Panc1 (cell line): ENCODE measurements at regions not wholly inside any gene's neighbourhood (a gene's known extent, or its start where the extent isn't known, plus 50 kb on each side); places are given as distances from the start of the nearest gene placed in this dataset.
"Not testable (repeated sequence)": the region's sequence is repeated elsewhere in the genome, so short reads cannot be mapped to it uniquely, and the experiment has no call there.

Source experiments
- ATAC-seq: fragments of 200-7000 bp; cut with Tn5 transposase; 2 replicates; pipeline ENCODE4 v1.9.1; 2020; ENCODE audit warnings: mild to moderate bottlenecking, moderate library complexity
- BruUV-seq: library from RNA; stranded (reverse); fragments of 400-500 nt; replicated peaks from 2 replicates; lab custom pipeline; 2021; lab: Mats Ljungman, UMichigan
- CTCF ChIA-PET: fragments of 300-600 bp; sonication (Branson Sonifier 250); formaldehyde crosslinking; loops from one replicate; lab custom pipeline; 2022; ENCODE audit warnings: antibody characterized with exemption; lab: Charles Lee
- POLR2A ChIA-PET: fragments of 300-600 bp; sonication (Branson Sonifier 250); formaldehyde crosslinking; loops from one replicate; lab custom pipeline; 2022; ENCODE audit warnings: antibody characterized with exemption; lab: Charles Lee
- DNase-seq: peaks from one replicate; pipeline ENCODE4 v3.0.0-alpha.2; 2010; ENCODE audit warnings: low read depth, low spot score
- H3K27ac ChIP-seq: 2 replicates; pipeline ENCODE4 v1.5.1; 2011; ENCODE audit warnings: mild to moderate bottlenecking, low read length, inconsistent platforms
- H3K27me3 ChIP-seq: fragments of 200-500 bp; sonication (Bioruptor generic); 2 replicates; pipeline ENCODE4 v1.6.0; 2014; ENCODE audit warnings: low read length, inconsistent platforms; ENCODE audit not compliant: control insufficient read depth, insufficient read depth
- H3K36me3 ChIP-seq: fragments of 200-500 bp; sonication (Bioruptor generic); 2 replicates; pipeline ENCODE4 v1.5.1; 2014; ENCODE audit warnings: inconsistent platforms, mild to moderate bottlenecking, low read length, moderate library complexity; ENCODE audit not compliant: control insufficient read depth, insufficient read depth
- H3K4me1 ChIP-seq: 2 replicates; pipeline ENCODE4 v1.5.1; 2011; ENCODE audit warnings: inconsistent platforms, mild to moderate bottlenecking, low read length, moderate library complexity; ENCODE audit not compliant: control insufficient read depth, insufficient read depth
- H3K4me3 ChIP-seq, 2 experiments: 2 replicates each; pipeline ENCODE4 v1.5.1; 2011 to 2012; ENCODE audit warnings: low read depth in 2 of 2, low read length in 2 of 2, mild to moderate bottlenecking in 2 of 2, inconsistent platforms in 1 of 2, moderate library complexity in 1 of 2
- H3K9me3 ChIP-seq: fragments of 200-500 bp; sonication (Bioruptor generic); 2 replicates; pipeline ENCODE4 v1.5.1; 2014; ENCODE audit warnings: low read depth, mild to moderate bottlenecking, inconsistent platforms, low read length, moderate library complexity; ENCODE audit not compliant: control insufficient read depth, insufficient read depth
- POLR2AphosphoS5 ChIP-seq: IDR thresholded peaks from 2 replicates; pipeline ENCODE4 v1.6.1; 2012; ENCODE audit warnings: mild to moderate bottlenecking, low read depth, low read length, moderate library complexity
- SIN3A ChIP-seq: IDR thresholded peaks from 2 replicates; pipeline ENCODE4 v1.6.1; 2012; ENCODE audit warnings: low read depth, mild to moderate bottlenecking, low read length, moderate library complexity, borderline replicate concordance; ENCODE audit not compliant: insufficient read depth
- TCF7L2 ChIP-seq: IDR thresholded peaks from 2 replicates; pipeline ENCODE4 v1.6.1; 2011; ENCODE audit warnings: mild to moderate bottlenecking, low read depth, low read length, inconsistent platforms
- in situ Hi-C: cut with HindIII; loops from 2 replicates; pipeline ENCODE4 v1.10.0; 2016; ENCODE audit warnings: low sequenced_read_pairs, low pct_unique_long_range_greater_than_20kb
- intact Hi-C: fragments of 100-400 bp; cut with micrococcal nuclease; formaldehyde crosslinking; loops from one replicate; pipeline ENCODE4 v1.10.0; 2022; ENCODE audit not compliant: unreplicated experiment
- TF ChIP-seq, protein P1 (sequence below): fragments of 450-650 bp; IDR thresholded peaks from 2 replicates; pipeline ENCODE4 v1.5.1; 2017; ENCODE audit warnings: mild to moderate bottlenecking
- TF ChIP-seq, protein P2 (sequence below), 2 experiments: IDR thresholded peaks; 2 replicates each; pipeline ENCODE4 v1.6.1; 2011 to 2012; ENCODE audit warnings: low read depth in 2 of 2, control low read depth in 1 of 2, low read length in 1 of 2, mild to moderate bottlenecking in 1 of 2, moderate library complexity in 1 of 2; ENCODE audit not compliant: insufficient read depth in 1 of 2

DNA sequence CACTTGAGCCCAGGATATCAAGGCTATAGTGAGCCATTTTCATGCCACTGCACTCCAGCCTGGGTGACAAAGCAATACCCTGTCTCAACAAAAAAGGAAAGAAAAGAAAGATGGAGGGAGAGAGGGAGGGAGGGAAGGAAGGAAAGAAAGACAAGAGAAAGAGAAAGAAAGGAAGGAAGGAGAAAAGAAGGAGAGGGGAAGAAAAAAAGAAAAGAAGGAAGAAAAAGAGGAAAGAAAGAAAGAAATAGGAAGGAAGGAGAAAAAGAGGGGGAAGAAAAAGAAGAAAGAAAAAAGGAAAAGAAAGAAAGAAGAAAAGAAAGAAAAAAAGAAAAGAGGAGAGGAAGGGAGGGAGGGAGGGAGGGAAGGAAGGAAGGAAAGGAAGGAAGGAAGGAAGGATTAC is 321.5 kb upstream of the CNTNAP2 start:
- Histone ChIP-seq H3K36me3 (no peaks in the 10 kb centered on the region), H3K9me3 (peaks cover 3% of the 10 kb centered on the region; the same call in 1 of the 2 replicates), H3K4me3 (no peak overlapping the region), H3K4me1 (no peaks in the 10 kb centered on the region), H3K27me3 (no peaks in the 10 kb centered on the region), H3K27ac (no peak overlapping the region)
- ATAC-seq, result no peak
- TF ChIP-seq, protein P1, sequence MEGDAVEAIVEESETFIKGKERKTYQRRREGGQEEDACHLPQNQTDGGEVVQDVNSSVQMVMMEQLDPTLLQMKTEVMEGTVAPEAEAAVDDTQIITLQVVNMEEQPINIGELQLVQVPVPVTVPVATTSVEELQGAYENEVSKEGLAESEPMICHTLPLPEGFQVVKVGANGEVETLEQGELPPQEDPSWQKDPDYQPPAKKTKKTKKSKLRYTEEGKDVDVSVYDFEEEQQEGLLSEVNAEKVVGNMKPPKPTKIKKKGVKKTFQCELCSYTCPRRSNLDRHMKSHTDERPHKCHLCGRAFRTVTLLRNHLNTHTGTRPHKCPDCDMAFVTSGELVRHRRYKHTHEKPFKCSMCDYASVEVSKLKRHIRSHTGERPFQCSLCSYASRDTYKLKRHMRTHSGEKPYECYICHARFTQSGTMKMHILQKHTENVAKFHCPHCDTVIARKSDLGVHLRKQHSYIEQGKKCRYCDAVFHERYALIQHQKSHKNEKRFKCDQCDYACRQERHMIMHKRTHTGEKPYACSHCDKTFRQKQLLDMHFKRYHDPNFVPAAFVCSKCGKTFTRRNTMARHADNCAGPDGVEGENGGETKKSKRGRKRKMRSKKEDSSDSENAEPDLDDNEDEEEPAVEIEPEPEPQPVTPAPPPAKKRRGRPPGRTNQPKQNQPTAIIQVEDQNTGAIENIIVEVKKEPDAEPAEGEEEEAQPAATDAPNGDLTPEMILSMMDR, result no peak
- TF ChIP-seq SIN3A, result no peak
- no peak for TF ChIP-seq TCF7L2
- TF ChIP-seq, protein P2, sequence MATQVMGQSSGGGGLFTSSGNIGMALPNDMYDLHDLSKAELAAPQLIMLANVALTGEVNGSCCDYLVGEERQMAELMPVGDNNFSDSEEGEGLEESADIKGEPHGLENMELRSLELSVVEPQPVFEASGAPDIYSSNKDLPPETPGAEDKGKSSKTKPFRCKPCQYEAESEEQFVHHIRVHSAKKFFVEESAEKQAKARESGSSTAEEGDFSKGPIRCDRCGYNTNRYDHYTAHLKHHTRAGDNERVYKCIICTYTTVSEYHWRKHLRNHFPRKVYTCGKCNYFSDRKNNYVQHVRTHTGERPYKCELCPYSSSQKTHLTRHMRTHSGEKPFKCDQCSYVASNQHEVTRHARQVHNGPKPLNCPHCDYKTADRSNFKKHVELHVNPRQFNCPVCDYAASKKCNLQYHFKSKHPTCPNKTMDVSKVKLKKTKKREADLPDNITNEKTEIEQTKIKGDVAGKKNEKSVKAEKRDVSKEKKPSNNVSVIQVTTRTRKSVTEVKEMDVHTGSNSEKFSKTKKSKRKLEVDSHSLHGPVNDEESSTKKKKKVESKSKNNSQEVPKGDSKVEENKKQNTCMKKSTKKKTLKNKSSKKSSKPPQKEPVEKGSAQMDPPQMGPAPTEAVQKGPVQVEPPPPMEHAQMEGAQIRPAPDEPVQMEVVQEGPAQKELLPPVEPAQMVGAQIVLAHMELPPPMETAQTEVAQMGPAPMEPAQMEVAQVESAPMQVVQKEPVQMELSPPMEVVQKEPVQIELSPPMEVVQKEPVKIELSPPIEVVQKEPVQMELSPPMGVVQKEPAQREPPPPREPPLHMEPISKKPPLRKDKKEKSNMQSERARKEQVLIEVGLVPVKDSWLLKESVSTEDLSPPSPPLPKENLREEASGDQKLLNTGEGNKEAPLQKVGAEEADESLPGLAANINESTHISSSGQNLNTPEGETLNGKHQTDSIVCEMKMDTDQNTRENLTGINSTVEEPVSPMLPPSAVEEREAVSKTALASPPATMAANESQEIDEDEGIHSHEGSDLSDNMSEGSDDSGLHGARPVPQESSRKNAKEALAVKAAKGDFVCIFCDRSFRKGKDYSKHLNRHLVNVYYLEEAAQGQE (IDR thresholded peaks at IDR 0.05; ENCODE audit: insufficient read depth in 1 of 2, low read depth in 2 of 2, low read length in 1 of 2), result no peak
- no peak for TF ChIP-seq POLR2AphosphoS5
- ChIA-PET CTCF (no interaction called here), POLR2A (no interaction called here)
- intact Hi-C loops (no loop called here), in situ Hi-C loops (no loop called here)
- no peak for DNase-seq
- BruUV-seq, result no TSS peak

DNA sequence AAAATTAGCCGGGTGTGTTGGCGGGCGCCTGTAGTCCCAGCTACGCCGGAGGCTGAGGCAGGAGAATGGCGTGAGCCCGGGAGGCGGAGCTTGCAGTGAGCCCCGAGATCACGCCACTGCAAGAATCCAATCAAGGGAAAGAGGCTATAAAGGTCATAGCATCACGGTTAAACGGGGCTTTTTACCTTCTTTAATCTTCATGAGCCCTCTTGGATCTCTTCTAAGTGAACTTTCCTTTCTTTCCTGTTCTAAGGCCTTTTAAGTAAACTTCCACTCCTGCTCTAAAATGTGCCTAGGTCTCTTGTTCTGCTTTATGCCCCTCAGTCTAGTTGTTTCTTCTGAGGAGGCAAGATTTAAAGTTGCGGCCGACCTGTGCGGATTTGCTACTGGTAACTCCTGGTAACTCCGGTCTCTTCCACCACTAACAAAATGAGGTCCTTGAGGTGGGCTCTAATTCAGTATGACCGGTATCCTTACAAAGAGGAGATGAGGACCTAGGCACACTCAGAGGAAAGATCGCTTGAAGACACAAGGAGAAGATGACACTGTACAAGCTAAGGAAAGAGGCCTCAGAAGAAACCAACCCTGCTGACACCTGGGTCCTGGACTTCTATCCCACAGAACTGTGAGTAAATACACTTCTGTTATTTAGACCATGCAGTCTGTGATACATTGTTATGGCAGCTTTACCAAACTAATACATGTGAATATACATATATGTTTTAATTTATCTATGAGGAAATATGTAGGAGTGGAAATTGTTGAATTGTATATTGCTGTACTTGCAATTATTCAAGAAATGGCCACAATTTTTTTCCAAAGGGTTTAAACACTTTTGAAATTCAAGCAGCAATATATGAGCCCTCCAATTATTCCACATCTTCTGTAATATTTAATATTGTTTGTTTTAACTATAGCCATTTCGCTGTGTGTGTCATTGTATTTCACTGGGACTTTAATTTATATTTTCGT is 331.5 kb upstream of the CNTNAP2 start:
- BruUV-seq, result no TSS peak
- H3K4me1 ChIP-seq, result no peaks in the 10 kb centered on the region
- CTCF ChIA-PET, result no interaction called here
- POLR2A ChIA-PET, result no interaction called here
- H3K4me3 ChIP-seq, result no peak overlapping the region
- in situ Hi-C loops, result no loop called here
- H3K9me3 ChIP-seq, result no peaks in the 10 kb centered on the region; the same call in 1 of the 2 replicates
- no peaks in the 10 kb centered on the region for H3K27me3 ChIP-seq
- no peak for DNase-seq
- no peak overlapping the region for H3K27ac ChIP-seq
- TF ChIP-seq SIN3A (no peak), POLR2AphosphoS5 (no peak), TCF7L2 (no peak)
- TF ChIP-seq, protein P2 (IDR thresholded peaks at IDR 0.05; ENCODE audit: insufficient read depth in 1 of 2, low read depth in 2 of 2, low read length in 1 of 2), result no peak
- TF ChIP-seq, protein P1, result no peak
- intact Hi-C loops, result no loop called here
- no peaks in the 10 kb centered on the region for H3K36me3 ChIP-seq
- ATAC-seq, result no peak

DNA sequence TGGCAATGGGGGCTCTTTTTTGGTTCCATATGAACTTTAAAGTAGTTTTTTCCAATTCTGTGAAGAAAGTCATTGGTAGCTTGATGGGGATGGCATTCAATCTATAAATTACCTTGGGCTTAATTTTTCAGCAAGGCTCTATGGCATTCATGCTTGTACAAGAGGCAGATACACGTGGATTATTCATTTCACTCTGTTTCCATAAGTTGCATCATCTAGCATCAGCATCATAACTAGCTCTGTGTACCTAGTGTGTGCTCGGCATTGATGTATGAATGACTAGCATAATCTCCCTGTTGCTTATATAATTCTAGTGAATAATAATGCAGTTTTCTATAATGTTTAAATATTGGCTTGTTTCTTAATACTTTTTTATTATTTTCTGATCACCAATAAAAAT is 335.2 kb upstream of the CNTNAP2 start:
- DNase-seq, BruUV-seq, H3K9me3 ChIP-seq, H3K4me1 ChIP-seq, CTCF ChIA-PET, H3K4me3 ChIP-seq, POLR2A ChIA-PET, H3K27me3 ChIP-seq, ATAC-seq, in situ Hi-C loops, intact Hi-C loops, H3K27ac ChIP-seq, H3K36me3 ChIP-seq: not testable (repeated sequence)
